Pulmonary artery endothelial cell (primary cell): ENCODE measurements at regions not wholly inside any gene's neighbourhood (a gene's known extent, or its start where the extent isn't known, plus 50 kb on each side); places are given as distances from the start of the nearest gene placed in this dataset.
"Not testable (repeated sequence)": the region's sequence is repeated elsewhere in the genome, so short reads cannot be mapped to it uniquely, and the experiment has no call there.

ENCODE experiments used
- DNase-seq: peaks from one replicate; pipeline ENCODE4 v3.0.0-alpha.2; 2011; ENCODE audit warnings: low read depth, low spot score

DNA sequence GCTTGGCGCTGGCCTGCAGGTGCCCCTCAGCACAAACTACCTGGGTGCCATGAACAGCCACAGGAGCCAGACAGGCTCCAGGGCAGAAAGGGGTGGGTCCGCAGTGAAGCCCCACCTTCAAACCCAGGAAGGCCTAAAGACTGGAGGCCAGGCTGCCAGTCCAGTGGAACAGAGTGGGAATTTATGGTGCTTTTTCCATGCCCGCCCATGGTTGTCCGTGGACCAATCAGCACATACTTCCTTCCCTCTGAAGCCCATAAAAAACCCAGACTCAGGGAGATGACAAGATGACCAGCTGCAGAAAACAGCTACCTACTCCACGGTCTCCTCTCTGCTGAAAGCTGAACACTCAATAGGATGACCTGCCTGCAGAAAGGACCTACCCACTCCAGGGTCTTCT is 275.4 kb upstream of the ADRA1B start:
- no peak for DNase-seq

DNA sequence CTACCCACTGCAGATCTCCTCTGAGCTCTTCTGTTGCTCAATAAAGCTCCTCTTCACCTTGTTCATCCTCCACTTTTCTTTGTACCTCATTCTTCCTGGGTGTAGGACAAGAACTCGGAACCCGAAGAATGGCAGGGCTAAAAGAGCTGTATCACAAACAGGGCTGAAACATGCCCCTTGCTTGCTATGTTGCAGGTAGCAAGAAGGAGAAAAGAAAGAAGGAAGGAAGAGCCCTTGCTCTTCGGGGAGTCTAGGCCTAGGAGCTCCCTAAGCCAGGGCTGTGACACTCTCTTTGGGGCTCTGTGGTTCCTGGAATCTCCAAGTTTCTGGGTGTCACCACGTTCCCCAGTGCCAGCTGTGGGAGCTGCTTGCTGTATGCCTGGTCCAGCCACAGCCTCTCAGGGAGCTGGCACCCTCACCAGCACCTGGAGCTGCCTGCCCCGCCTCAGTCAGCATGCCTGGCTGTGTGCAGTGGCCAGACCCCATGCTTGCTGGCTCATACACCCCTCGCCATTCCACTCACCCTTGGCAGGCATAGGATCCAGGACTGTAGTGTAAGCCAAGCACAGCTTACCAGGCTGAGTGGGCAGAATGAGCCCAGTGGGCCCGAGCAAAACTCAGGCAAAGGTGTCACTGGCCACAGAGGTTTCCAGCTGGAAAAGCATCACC is 274.8 kb upstream of the ADRA1B start:
- no peak for DNase-seq

DNA sequence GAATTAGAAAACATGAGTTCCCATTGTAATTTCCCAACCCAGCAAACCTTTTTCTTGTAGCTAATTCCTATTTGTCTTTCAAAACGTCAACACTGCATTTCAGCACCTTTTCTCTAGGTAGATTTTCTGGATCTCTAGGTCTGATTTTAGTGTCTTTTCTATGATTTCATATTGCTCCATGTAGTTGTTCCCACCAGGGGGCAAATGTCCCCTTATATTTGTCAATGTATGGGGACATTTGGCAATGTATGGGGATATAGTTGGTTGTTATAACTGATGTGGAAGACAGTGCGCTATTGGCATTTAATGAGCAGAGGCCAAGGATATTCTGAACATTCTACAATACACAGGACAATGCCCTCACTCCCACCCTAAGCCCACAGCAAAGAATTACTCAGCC is 273.9 kb upstream of the ADRA1B start:
- DNase-seq, result no peak

DNA sequence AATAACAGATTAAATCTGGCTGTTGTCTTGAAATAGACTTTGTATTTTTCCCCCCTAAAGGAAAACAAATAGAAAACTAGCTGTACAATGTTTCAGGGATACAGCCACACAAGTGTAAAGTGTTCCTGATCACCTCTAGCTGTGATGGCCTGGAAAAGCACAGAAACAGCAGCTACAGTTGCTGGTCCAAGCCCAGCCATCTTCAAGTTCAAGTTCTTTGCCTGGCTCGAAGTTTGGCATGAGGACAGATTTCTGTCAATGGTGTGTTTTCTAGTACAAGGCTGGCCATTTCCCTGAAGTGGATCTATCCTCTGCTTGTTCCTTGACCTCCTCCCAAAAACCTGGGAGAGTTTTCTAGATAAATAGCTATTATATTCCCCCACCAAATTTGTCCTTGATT is 272.2 kb upstream of the ADRA1B start:
- no peak for DNase-seq

DNA sequence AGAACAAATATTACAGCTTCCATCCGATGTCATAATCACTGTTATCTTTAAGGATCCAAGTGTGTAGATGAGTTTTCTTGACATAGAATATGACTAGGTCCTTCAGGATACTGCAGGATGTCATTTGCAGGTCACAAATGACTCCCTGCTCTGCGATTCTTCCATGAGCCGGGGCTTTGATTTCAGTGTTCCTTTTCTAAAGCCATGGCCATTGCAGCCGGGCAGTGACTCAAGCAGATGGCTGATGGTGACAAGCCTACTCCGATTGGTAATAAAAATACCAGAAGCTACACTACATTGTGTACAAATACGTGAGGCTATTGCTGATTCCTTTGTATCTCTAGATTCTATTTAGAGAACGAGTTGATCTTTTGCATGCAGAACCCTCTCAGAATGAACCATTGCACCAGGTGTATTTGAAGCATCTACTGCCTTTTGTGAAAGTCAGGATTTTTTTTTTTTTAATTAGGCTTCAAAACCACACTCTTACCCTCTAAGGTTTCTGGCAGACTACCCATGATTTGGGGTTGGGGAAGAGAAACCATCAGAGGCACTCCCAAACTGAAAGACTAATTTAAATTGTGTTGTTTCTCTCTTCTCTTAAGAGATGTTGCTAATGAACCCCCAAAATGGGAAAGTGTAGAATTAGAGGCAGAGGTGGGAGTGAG is 271.0 kb upstream of the ADRA1B start:
- DNase-seq, result no peak

DNA sequence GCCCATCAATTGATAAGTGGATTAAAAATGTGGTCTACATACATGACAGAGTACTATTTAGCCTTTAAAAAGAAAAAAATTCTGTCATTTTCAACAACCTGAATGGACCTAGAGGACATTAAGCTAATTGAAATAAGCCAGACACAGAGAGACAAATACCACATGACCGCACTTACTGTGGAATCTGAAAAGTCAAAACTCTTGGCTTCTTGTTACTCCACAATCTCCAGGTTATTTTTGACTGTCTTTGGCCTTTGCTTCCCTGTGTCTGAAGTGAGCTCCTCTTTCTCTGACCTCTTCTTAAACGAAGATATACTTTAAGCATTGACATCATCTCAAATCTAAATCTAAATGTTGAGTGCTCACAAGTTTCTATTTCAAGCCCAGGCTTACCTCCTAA is 265.5 kb upstream of the ADRA1B start:
- DNase-seq, result no peak

DNA sequence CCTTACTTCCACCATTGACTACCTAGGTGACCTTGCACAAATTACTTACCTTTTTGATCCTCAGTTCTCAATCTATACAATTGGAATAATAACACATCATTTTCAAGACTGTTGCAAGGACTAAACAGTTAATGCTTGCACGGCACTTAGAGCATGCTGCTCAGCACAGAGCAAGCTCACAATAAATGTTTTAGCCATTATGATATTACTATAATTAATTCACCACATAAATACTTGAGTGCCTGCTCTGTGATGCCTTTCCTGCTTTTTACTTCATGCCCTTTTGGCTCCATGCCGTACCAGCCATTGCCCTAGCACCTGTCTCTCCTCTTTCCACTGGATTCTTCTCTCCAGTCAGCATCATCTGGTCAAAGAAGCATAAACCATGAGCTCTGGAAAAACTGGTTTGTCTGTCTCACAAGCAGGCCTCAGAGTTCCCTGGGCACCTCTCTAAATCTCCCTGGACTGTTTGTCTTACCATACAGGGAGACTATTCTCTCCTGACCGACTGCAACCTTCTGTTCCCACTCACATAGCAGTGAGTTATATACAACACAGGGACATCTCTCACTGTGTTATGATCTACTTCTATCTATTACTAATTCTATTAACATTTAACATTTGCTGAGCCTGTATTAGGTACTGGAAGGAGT is 260.4 kb upstream of the ADRA1B start:
- no peak for DNase-seq

DNA sequence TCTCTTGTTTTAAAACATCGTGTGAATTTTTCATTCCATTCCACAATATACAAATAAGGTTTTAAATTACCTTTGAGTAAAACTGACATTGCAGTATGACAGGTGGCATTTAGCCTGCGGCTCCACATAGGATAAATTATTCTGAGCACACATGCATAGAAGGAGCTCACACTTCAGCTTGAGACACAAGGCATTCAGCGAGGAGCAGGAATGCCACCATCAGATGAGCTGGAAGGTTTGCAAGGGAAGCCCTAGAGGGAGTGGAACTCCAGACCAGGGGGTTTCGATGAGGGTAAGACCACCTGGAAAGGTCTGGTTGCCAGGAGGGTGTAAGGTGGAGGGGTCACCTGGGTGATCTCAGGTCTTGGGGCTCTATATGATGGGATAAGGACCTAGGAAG is 259.0 kb upstream of the ADRA1B start:
- DNase-seq, result no peak

DNA sequence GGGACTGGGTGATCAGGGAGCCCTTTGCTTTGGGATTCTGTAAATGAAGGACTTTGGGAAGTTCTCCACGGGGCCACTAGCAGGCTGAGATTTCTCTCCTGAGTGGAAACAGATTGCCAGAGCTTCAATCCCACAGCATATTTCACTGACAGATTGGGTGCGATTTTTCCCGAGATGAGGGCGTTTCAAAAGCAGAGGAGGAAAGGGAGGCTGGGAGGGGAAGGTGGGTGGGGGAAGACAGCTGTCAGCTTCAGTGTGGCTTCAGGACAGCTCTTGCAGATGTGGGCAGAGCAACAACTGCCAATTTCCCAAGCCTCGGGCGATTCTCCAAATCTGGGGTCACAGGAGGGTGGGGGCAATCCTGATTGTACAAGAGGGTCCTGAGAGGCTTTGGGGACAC is 258.5 kb upstream of the ADRA1B start:
- no peak for DNase-seq

DNA sequence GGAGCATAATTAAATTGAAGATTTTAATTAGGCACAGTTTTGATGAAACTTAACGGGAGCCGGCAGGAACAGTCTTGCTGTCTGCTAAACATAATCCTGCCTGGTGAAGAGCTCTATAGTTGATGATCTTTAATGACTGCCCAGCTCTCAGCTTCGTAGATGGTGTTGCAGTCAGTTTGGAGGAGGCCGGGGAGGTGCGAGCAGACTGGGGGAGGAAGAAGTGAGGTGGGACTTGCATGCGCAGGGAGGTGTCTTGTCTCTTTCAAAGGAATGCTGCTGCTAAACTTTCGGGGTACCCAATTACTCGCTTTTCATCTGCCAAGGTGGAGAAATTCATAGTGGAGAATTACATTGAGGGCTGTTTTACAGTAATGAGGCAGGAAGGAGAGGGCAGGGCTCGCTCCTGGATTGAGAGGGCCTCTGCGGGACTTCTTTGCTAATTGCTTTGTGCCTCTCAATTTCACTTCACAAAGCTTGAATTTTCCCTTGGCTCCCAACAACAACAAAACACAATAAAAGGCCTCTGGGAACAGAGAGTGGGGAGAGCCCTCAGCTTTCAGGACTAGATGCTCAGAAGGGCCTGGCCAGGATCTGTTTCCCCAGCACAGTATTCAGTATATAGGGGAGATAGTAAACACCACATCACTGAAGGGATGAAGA is 257.9 kb upstream of the ADRA1B start:
- DNase-seq, result no peak

DNA sequence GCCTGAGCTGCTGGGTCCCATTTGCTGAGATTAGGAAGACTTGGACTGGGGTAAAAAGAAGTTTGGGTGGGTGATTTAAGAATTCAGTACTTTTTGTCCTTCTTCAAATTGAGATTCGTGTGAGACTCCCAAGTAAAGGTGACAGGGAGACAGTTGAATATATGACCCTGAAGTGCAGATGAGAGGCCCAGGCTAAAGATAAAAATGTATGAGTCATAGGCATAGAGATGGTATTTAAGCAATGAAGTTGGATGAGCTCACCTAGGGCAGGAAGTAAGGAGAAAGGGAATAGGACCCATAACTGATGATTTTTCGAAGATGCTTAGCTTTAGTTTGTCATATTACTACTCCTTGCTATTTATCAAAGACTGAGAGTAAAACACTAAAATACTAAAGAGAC is 255.9 kb upstream of the ADRA1B start:
- no peak for DNase-seq

DNA sequence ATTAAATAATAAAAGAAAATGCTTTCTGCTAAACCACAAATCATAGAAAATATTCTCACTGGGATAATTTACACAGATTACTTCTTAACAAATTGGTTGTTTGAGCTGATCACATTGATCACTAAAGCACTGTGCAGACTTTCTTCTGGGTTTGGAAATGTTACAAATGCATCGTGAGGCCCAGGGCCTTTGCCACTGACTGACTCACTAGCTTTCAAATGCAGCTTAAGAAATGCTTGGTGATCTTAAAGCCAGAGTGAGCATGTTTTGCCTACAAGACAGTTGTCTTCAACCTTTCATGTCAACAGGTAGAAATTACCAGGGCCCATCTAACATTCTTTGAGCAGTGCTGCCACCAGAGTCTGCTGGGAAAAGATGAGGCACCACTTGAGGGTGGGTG is 252.3 kb upstream of the ADRA1B start:
- DNase-seq, result no peak

DNA sequence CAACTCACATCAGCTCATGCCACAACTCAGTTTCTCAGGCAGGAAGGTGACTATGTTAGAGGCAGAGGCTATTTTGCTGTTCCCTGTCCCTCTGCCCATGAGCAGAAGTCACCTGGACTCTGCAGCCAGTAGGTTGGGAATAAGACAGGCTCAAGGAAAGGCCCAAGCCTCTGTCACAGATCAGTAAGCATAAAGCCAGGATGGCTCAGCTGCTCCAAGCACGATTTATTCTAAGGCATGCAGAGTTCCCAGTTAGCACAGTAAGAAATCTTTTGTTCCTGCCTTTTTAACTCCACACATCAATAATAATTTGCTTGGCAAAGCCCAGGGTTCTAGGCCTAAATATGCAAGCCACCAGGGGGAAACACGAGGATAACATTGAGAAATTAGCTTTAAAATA is 249.0 kb upstream of the ADRA1B start:
- DNase-seq, result no peak

DNA sequence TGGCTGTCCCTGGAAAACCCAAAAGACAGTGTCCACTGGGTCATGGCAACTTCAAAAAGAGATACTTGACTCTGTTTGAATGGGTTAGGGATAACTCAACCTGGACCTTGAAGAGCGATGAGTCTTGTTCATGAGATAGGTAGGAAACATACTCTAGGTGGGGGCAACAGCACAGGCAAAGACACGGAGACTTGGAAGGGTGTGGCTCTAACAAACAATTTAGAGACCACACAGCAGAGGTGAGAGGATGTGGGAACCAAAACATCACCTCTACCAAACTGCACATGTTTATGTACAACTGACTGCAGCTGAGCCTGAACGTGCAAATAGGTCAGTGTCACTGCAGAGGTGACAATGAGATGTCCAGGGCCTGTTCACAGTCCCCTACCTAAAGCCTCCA is 247.7 kb upstream of the ADRA1B start:
- no peak for DNase-seq

DNA sequence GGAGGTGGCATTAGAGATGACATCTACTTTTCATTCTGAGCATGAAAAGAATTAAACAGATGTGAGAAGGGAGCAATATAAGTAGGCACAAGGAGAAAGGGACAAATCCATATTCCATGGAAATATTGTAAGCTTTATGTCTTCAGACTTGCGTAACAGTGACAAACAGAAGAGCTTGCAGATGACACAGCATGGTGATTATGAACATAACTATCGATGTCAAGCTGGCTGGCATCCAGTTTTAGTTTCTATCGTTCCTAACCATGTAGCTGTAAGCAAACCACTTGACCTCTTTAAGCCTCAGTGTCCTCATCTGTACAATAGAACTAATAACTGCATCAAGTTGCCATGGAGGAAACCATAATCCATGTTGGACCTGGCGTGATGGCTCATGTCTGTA is 246.7 kb upstream of the ADRA1B start:
- no peak for DNase-seq

DNA sequence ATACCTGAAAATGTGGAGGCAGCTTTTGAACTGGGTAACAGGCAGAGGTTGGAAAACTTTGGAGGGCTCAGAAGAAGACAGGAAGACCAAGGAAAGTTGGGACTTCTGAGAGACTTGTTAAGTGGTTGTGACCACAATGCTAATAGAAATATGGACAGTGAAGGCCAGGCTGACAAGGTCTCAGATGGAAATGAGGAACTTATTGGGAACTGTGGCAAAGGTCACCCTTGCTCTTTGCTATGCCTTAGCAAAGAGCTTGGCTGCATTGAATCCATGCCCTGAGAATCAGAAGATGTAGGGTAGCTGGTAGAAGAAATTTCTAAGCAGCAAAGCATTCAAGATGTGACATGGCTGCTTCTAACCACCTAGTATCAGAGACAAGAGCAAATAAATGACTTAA is 244.4 kb upstream of the ADRA1B start:
- DNase-seq, result no peak

DNA sequence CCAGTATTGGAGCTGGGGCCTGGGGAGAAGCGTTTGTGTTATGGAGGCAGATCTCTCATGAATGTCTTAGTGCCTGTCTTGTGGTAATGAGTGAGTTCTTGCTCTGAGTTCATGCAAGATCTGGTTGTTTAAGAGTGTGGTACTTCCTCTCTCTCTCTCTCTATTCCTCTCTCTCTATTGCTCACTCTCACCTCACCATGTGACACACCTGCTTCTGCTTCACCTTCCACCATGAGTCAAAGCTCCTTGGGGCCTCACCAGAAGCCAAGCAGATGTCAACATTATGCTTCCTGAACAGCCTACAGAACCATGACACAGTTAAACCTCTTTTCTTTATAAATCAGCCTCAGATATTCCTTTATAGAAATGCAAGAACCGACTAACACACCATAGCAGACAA is 242.7 kb upstream of the ADRA1B start:
- DNase-seq, result no peak

DNA sequence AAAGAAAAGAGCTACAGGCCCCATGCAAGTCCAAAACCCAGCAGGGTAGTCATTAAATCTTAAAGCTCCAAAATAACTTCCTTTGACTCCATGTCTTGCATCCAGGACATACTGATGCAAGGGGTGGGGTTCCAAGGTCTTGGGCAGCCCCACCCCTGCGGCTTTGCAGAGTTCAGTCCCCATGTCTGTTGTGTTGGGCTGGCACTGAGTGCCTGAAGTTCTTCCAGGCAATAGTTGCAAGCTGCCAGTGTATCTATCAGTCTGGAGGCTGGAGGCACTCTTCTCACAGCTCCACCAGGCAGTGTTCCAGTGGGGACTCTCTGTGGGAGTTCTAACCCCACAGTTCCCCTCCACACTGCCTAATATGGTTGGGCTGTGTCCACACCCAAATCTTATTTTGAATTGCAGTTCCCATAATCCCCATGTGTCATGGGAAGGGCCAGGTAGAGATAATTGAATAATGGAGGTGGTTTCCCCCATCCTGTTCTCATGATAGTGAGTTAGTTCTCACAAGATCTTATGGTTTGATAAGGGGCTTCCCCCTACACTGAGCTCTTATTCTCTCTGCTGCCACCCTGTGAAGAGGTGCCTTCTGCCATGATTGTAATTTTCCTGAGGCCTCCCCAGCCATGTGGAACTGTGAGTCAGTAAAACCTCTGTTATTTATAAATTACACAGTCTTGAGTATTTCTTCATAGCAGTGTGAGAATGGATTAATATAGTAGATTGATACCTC is 237.5 kb upstream of the ADRA1B start:
- no peak for DNase-seq

DNA sequence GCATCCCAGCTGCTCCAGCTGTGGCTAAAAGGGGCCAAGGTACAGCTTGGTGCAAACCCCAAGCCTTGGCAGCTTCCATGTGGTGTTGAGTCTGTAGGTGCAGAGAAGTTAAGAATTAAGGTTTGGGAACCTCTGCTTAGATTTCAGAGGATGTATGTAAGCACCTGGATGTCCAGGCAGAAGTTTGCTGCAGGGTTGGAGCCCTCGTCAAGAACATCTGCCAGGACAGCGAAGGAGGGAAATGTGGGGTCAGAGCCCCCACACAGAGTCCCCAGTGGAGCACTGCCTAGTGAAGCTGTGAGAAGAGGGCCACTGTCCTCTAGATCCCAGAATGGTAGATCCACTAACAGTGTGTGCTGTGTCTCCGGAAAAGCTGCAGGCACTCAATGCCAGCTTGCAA is 236.2 kb upstream of the ADRA1B start:
- DNase-seq, result no peak

DNA sequence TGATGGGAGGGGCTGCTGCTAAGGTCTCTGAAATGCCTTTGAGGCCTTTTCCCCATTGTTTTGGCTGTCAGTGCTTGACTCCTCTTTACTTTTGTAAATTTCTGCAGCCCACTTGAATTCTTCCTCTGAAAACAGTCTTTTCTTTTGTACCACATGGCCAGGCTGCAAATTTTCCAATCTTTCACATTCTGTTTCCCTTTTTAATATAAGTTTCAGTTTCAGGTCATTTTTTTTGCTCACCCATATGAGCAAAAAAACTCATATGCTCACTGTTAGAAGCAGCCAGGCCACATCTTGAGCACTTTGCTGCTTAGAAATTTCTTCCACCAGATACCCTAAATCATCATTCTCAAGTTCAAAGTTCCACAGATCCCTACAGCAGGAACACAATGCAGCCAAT is 234.6 kb upstream of the ADRA1B start:
- DNase-seq, result no peak

DNA sequence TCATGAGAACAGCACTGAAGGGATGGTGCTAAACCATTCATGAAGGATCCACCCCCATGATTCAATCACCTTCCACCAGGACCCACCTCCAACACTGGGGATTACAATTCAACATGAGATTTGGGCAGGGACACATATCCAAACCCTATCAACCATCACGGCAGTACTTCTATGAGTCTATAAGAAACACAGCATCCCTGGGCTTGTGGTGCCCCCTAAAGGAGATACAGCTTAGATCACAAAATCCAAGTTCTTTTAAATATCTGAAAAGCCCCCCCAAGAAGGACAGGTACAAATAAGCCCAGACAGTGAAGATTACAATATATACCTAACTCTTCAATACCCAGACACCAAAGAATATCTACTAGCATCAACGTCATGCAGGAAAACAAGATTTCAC is 233.7 kb upstream of the ADRA1B start:
- no peak for DNase-seq

DNA sequence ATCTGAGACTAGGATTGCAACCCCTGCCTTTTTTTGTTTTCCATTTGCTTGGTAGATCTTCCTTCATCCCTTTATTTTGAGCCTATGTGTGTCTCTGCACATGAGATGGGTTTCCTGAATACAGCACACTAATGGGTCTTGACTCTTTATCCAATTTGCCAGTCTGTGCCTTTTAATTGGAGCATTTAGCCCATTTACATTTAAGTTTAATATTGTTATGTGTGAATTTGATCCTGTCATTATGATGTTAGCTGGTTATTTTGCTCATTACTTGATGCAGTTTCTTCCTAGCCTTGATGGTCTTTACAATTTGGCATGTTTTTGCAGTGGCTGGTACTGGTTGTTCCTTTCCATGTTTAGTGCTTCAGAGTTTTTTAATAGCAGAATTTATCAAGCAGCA is 228.4 kb upstream of the ADRA1B start:
- not testable (repeated sequence) for DNase-seq
